Endothelial cell of umbilical vein (primary cell): ENCODE measurements at regions not wholly inside any gene's neighbourhood (a gene's known extent, or its start where the extent isn't known, plus 50 kb on each side); places are given as distances from the start of the nearest gene placed in this dataset.

Source experiments
- CTCF ChIP-seq, 2 donors: IDR thresholded peaks; 1 replicate in 1 of 2; 2 replicates in 1 of 2; pipeline ENCODE4 v1.5.1; 2011; ENCODE audit warnings: low read length in 2 of 2, mild to moderate bottlenecking in 2 of 2, moderate library complexity in 2 of 2, control low read depth in 1 of 2, inconsistent platforms in 1 of 2, low read depth in 1 of 2; ENCODE audit not compliant: insufficient read depth in 1 of 2; ENCODE audit errors: extremely low read depth in 1 of 2
- EZH2 ChIP-seq: IDR thresholded peaks from 2 replicates; pipeline ENCODE4 v1.6.1; 2012; ENCODE audit warnings: borderline replicate concordance, low read depth, mild to moderate bottlenecking, moderate library complexity, low read length, inconsistent platforms; ENCODE audit not compliant: severe bottlenecking
- FOS ChIP-seq: IDR thresholded peaks from 2 replicates; pipeline ENCODE4 v1.6.1; 2011; ENCODE audit warnings: mild to moderate bottlenecking, low read length, moderate library complexity, borderline replicate concordance; ENCODE audit not compliant: insufficient read depth
- GATA2 ChIP-seq: IDR thresholded peaks from 2 replicates; pipeline ENCODE4 v1.7.0; 2011; ENCODE audit warnings: low read depth, mild to moderate bottlenecking, moderate library complexity, mixed read lengths, low read length; ENCODE audit not compliant: insufficient read length, insufficient read depth
- MAX ChIP-seq: IDR thresholded peaks from 2 replicates; pipeline ENCODE4 v1.6.1; 2011; ENCODE audit not compliant: insufficient read depth, insufficient read length
- MYC ChIP-seq: IDR thresholded peaks from one replicate; pipeline ENCODE4 v1.6.1; 2011; ENCODE audit warnings: mild to moderate bottlenecking, low read depth, low read length
- POLR2A ChIP-seq: IDR thresholded peaks from 2 replicates; pipeline ENCODE4 v1.6.1; 2012; ENCODE audit warnings: low read depth, mild to moderate bottlenecking, control low read depth, low read length
- POLR2AphosphoS5 ChIP-seq: IDR thresholded peaks from 2 replicates; pipeline ENCODE4 v1.6.1; 2012; ENCODE audit warnings: low read depth, mild to moderate bottlenecking, control low read depth, low read length, moderate library complexity; ENCODE audit not compliant: insufficient read depth

- TF ChIP-seq POLR2AphosphoS5 (no peak), CTCF (IDR thresholded peaks at IDR 0.05; ENCODE audit: extremely low read depth in 1 of 2, insufficient read depth in 1 of 2, low read depth in 1 of 2, low read length in 2 of 2) (no peak), MYC (no peak), EZH2 (no peak), POLR2A (no peak), MAX (no peak), GATA2 (no peak), FOS (no peak)
Measured at GRCh38 chr3:88991496-88991895, 115.9 kb upstream of the EPHA3 start.
